ENCODE measurements at regions not wholly inside any gene's neighbourhood (a gene's known extent, or its start where the extent isn't known, plus 50 kb on each side); places are given as distances from the start of the nearest gene placed in this dataset.

- Mint-ChIP-seq H3K4me3 (ENCODE audit: unreplicated experiment) (no peak overlapping the region), H3K9me3 (ENCODE audit: low read depth) (no peaks in the 10 kb centered on the region), H3K27ac (ENCODE audit: unreplicated experiment) (no peak overlapping the region), H3K4me1 (ENCODE audit: low read depth) (no peaks in the 10 kb centered on the region), H3K27me3 (ENCODE audit: low read depth) (peaks cover 9% of the 10 kb centered on the region), H3K36me3 (ENCODE audit: low read depth) (no peaks in the 10 kb centered on the region)
- TF ChIP-seq CTCF (IDR thresholded peaks at IDR 0.05), result no peak
- no peak for DNase-seq (ENCODE audit: low spot score)
These were observed 185.9 kb downstream of the TMEM132E start for GRCh38 chr17:34765291-34765690.

- Mint-ChIP-seq H3K4me1 (ENCODE audit: low read depth) (no peaks in the 10 kb centered on the region), H3K9me3 (ENCODE audit: low read depth) (no peaks in the 10 kb centered on the region), H3K27ac (ENCODE audit: unreplicated experiment) (no peak overlapping the region), H3K4me3 (ENCODE audit: unreplicated experiment) (no peak overlapping the region), H3K36me3 (ENCODE audit: low read depth) (no peaks in the 10 kb centered on the region), H3K27me3 (ENCODE audit: low read depth) (peaks cover 9% of the 10 kb centered on the region)
- no peak for DNase-seq (ENCODE audit: low spot score)
- no peak for TF ChIP-seq CTCF (IDR thresholded peaks at IDR 0.05)
These were observed 185.3 kb downstream of the TMEM132E start for GRCh38 chr17:34764716-34765115.

- Mint-ChIP-seq H3K36me3 (ENCODE audit: low read depth) (no peaks in the 10 kb centered on the region), H3K4me1 (ENCODE audit: low read depth) (no peaks in the 10 kb centered on the region), H3K9me3 (ENCODE audit: low read depth) (no peaks in the 10 kb centered on the region), H3K4me3 (ENCODE audit: unreplicated experiment) (no peak overlapping the region), H3K27ac (ENCODE audit: unreplicated experiment) (no peak overlapping the region), H3K27me3 (ENCODE audit: low read depth) (peaks cover 9% of the 10 kb centered on the region)
- no peak for DNase-seq (ENCODE audit: low spot score)
- TF ChIP-seq CTCF (IDR thresholded peaks at IDR 0.05), result no peak
These were observed 184.6 kb downstream of the TMEM132E start for GRCh38 chr17:34763728-34764665.

GRCh38 chr17:34762078-34762477 lies 182.7 kb downstream of the TMEM132E start:
- H3K36me3 Mint-ChIP-seq (ENCODE audit: low read depth), result no peaks in the 10 kb centered on the region
- H3K27me3 Mint-ChIP-seq (ENCODE audit: low read depth), result peaks cover 9% of the 10 kb centered on the region

GRCh38 chr17:34761646-34762045 lies 182.3 kb downstream of the TMEM132E start:
- Mint-ChIP-seq H3K9me3 (ENCODE audit: low read depth) (no peaks in the 10 kb centered on the region), H3K27ac (ENCODE audit: unreplicated experiment) (no peak overlapping the region), H3K4me3 (ENCODE audit: unreplicated experiment) (no peak overlapping the region), H3K36me3 (ENCODE audit: low read depth) (no peaks in the 10 kb centered on the region), H3K27me3 (ENCODE audit: low read depth) (peaks cover 9% of the 10 kb centered on the region), H3K4me1 (ENCODE audit: low read depth) (peaks cover 1% of the 10 kb centered on the region)
- no peak for TF ChIP-seq CTCF (IDR thresholded peaks at IDR 0.05)
- DNase-seq (ENCODE audit: low spot score), result no peak

More at GRCh38 chr17:34762078-34762477, 182.7 kb downstream of the TMEM132E start:
- H3K9me3 Mint-ChIP-seq (ENCODE audit: low read depth), result no peaks in the 10 kb centered on the region
- H3K4me1 Mint-ChIP-seq (ENCODE audit: low read depth), result no peaks in the 10 kb centered on the region
- H3K4me3 Mint-ChIP-seq (ENCODE audit: unreplicated experiment), result no peak overlapping the region
- no peak overlapping the region for H3K27ac Mint-ChIP-seq (ENCODE audit: unreplicated experiment)
- DNase-seq (ENCODE audit: low spot score), result no peak
- TF ChIP-seq CTCF (IDR thresholded peaks at IDR 0.05), result no peak
